ENCODE measurements at regions not wholly inside any gene's neighbourhood (a gene's known extent, or its start where the extent isn't known, plus 50 kb on each side); places are given as distances from the start of the nearest gene placed in this dataset.

- H3K36me3 ChIP-seq: peaks cover 13 to 28% of the 10 kb centered on the region in 2 donors
- intact Hi-C loops (cut with DNase I): no loop called here
Measured at GRCh38 chr19:5205937-5206750, 134.5 kb downstream of the PTPRS start.

GRCh38 chr19:5205381-5205780 is 135.2 kb downstream of the PTPRS start:
- no peak for TF ChIP-seq CTCF (IDR thresholded peaks at IDR 0.05)
- intact Hi-C loops (cut with DNase I): no loop called here
- peaks cover 6 to 21% of the 10 kb centered on the region in 2 donors for H3K36me3 ChIP-seq

More at GRCh38 chr19:5205937-5206750, 134.5 kb downstream of the PTPRS start:
- no peak overlapping the region for H3K27ac ChIP-seq
- no peak for TF ChIP-seq CTCF (IDR thresholded peaks at IDR 0.05)
- H3K4me3 ChIP-seq: no peak overlapping the region
- peaks cover 0 to 5% of the 10 kb centered on the region in 2 donors for H3K4me1 ChIP-seq
- H3K9me3 ChIP-seq: peaks cover 7 to 15% of the 10 kb centered on the region in 2 donors
- no peak for DNase-seq (ENCODE audit: low spot score in 2 of 2)
- H3K27me3 ChIP-seq: no peaks in the 10 kb centered on the region

GRCh38 chr19:5204212-5204611 is 136.4 kb downstream of the PTPRS start:
- Histone ChIP-seq H3K27ac (no peak overlapping the region), H3K27me3 (no peaks in the 10 kb centered on the region), H3K4me1 (peaks cover 0 to 5% of the 10 kb centered on the region in 2 donors), H3K36me3 (peaks cover 0 to 11% of the 10 kb centered on the region in 2 donors), H3K9me3 (peaks cover 7 to 27% of the 10 kb centered on the region in 2 donors), H3K4me3 (no peak overlapping the region)
- DNase-seq (ENCODE audit: low spot score in 2 of 2): no peak
- TF ChIP-seq CTCF (IDR thresholded peaks at IDR 0.05): no peak
- intact Hi-C loops (cut with DNase I): no loop called here

More at GRCh38 chr19:5205381-5205780, 135.2 kb downstream of the PTPRS start:
- Histone ChIP-seq H3K9me3 (peaks cover 7 to 23% of the 10 kb centered on the region in 2 donors), H3K4me1 (peaks cover 0 to 5% of the 10 kb centered on the region in 2 donors), H3K27me3 (no peaks in the 10 kb centered on the region), H3K4me3 (no peak overlapping the region), H3K27ac (no peak overlapping the region)
- DNase-seq (ENCODE audit: low spot score in 2 of 2): no peak

Measured in ascending aorta (tissue), 2 donors.